Left ventricle myocardium inferior (tissue), 1 donor: ENCODE measurements at regions not wholly inside any gene's neighbourhood (a gene's known extent, or its start where the extent isn't known, plus 50 kb on each side); places are given as distances from the start of the nearest gene placed in this dataset.

Experiments used
- DNase-seq: peaks from one replicate; pipeline ENCODE4 v3.0.0-alpha.2; 2020
- H3K27ac ChIP-seq: fragments of 200-600 bp; replicated peaks from 2 replicates; pipeline ENCODE4 v1.8.0; 2021
- H3K27me3 ChIP-seq: fragments of 200-600 bp; 2 replicates; pipeline ENCODE4 v1.8.0; 2021; ENCODE audit warnings: low read depth
- H3K36me3 ChIP-seq: fragments of 200-600 bp; 2 replicates; pipeline ENCODE4 v1.8.0; 2021
- H3K4me1 ChIP-seq: fragments of 200-600 bp; 2 replicates; pipeline ENCODE4 v1.8.0; 2021
- H3K4me3 ChIP-seq: fragments of 200-600 bp; 2 replicates; pipeline ENCODE4 v1.8.0; 2021; ENCODE audit warnings: mild to moderate bottlenecking, moderate library complexity
- H3K9me3 ChIP-seq: fragments of 200-600 bp; replicated peaks from 2 replicates; pipeline ENCODE4 v1.8.0; 2021
- intact Hi-C: fragments of 100-400 bp; cut with micrococcal nuclease; formaldehyde crosslinking; loops from one replicate; pipeline ENCODE4 v1.11.0; 2022
- TF ChIP-seq, protein P1 (sequence below): fragments of 200-600 bp; IDR thresholded peaks from 2 replicates; pipeline ENCODE4 v1.8.0; 2021; ENCODE audit warnings: antibody characterized with exemption, mild to moderate bottlenecking, borderline replicate concordance
- donor health status: DM: no; HTN: yes; CAD: no; lungs with severe emphysema.

GRCh38 chr4:96316776-96317175 is 476.9 kb downstream of the PDHA2 start:
- DNase-seq: no peak
- Histone ChIP-seq H3K27ac (no peak overlapping the region), H3K36me3 (no peaks in the 10 kb centered on the region), H3K4me1 (no peaks in the 10 kb centered on the region), H3K4me3 (no peak overlapping the region), H3K27me3 (no peaks in the 10 kb centered on the region), H3K9me3 (no peaks in the 10 kb centered on the region)
- TF ChIP-seq, protein P1, sequence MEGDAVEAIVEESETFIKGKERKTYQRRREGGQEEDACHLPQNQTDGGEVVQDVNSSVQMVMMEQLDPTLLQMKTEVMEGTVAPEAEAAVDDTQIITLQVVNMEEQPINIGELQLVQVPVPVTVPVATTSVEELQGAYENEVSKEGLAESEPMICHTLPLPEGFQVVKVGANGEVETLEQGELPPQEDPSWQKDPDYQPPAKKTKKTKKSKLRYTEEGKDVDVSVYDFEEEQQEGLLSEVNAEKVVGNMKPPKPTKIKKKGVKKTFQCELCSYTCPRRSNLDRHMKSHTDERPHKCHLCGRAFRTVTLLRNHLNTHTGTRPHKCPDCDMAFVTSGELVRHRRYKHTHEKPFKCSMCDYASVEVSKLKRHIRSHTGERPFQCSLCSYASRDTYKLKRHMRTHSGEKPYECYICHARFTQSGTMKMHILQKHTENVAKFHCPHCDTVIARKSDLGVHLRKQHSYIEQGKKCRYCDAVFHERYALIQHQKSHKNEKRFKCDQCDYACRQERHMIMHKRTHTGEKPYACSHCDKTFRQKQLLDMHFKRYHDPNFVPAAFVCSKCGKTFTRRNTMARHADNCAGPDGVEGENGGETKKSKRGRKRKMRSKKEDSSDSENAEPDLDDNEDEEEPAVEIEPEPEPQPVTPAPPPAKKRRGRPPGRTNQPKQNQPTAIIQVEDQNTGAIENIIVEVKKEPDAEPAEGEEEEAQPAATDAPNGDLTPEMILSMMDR: no peak
- intact Hi-C loops: no loop called here

- H3K36me3 ChIP-seq: no peaks in the 10 kb centered on the region
- no peaks in the 10 kb centered on the region for H3K27me3 ChIP-seq
- DNase-seq: no peak
- H3K9me3 ChIP-seq: no peaks in the 10 kb centered on the region
- H3K4me1 ChIP-seq: no peaks in the 10 kb centered on the region
- no peak overlapping the region for H3K4me3 ChIP-seq
- TF ChIP-seq, protein P1: no peak
- intact Hi-C loops: no loop called here
- H3K27ac ChIP-seq: no peak overlapping the region
Observed at GRCh38 chr4:96317891-96318290, 478.0 kb downstream of the PDHA2 start.

DNA sequence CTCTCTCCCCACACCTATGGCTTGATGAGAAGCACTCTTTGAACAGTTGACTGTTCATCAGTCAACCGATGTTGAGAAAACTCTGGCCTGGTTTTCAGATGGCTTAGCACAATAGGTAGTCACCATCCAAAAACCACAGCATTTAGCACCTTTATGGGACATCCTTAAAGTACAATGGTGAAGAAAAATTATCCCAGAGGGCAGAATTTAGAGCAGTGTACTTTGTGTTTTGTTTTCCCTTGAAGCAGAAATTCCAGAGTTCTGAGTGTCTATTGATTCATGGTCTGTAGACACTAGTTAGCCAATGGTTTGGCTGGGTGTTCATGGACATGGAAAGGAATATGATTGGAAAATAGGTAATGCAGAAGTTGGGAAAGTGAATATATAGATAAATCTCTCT is 487.0 kb downstream of the PDHA2 start:
- intact Hi-C loops: no loop called here
- no peak overlapping the region for H3K4me3 ChIP-seq
- DNase-seq: no peak
- TF ChIP-seq, protein P1: no peak
- no peaks in the 10 kb centered on the region for H3K9me3 ChIP-seq
- H3K27ac ChIP-seq: no peak overlapping the region
- no peaks in the 10 kb centered on the region for H3K36me3 ChIP-seq
- H3K4me1 ChIP-seq: no peaks in the 10 kb centered on the region
- no peaks in the 10 kb centered on the region for H3K27me3 ChIP-seq

- H3K27me3 ChIP-seq: no peaks in the 10 kb centered on the region
Observed at GRCh38 chr4:96342196-96342595, 502.3 kb downstream of the PDHA2 start.

DNA sequence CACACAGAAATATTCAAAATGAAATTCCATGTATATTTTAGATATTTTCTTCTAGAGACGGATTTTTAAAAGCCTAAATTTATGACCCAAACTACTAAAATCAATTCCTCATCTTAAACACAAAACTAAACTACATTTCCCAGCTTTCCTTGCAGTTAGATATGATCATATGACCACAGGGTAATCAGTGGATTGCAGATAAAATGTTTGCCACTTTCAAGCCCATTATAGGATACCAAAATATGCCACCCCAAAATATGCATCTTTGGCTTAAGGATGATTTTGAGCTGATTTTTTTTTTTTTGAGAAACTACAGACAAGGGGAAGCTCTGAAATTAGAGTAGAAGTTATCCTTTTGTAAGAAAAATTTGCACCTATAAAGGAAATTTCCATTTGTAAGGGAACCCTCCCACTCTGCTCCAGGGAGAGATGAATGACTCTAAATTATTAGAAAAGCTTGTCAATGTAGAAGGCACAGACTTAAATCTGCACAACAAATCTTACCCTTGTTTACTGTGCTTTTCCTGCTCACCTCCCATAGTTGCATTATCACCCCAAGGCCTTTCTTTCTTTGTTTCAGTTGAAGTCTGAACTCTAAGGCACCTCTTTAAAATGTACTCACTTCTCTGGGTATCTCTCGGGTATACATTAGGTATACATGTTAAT is 503.0 kb downstream of the PDHA2 start:
- H3K4me3 ChIP-seq: no peak overlapping the region
- no peaks in the 10 kb centered on the region for H3K27me3 ChIP-seq
- H3K27ac ChIP-seq: no peak overlapping the region
- peaks cover 14% of the 10 kb centered on the region for H3K9me3 ChIP-seq
- intact Hi-C loops: no loop called here
- TF ChIP-seq, protein P1: no peak
- DNase-seq: no peak
- H3K4me1 ChIP-seq: no peaks in the 10 kb centered on the region
- no peaks in the 10 kb centered on the region for H3K36me3 ChIP-seq

More at GRCh38 chr4:96342196-96342595, 502.3 kb downstream of the PDHA2 start:
- TF ChIP-seq, protein P1: no peak
- Histone ChIP-seq H3K9me3 (peaks cover 14% of the 10 kb centered on the region), H3K36me3 (no peaks in the 10 kb centered on the region), H3K4me3 (no peak overlapping the region), H3K4me1 (no peaks in the 10 kb centered on the region), H3K27ac (no peak overlapping the region)
- intact Hi-C loops: no loop called here
- no peak for DNase-seq

- intact Hi-C loops: no loop called here
- no peak for DNase-seq
- Histone ChIP-seq H3K4me3 (no peak overlapping the region), H3K27me3 (no peaks in the 10 kb centered on the region), H3K4me1 (no peaks in the 10 kb centered on the region), H3K36me3 (no peaks in the 10 kb centered on the region), H3K27ac (no peak overlapping the region), H3K9me3 (peaks cover 9% of the 10 kb centered on the region)
- TF ChIP-seq, protein P1: no peak
Observed at GRCh38 chr4:96343836-96344235, 503.9 kb downstream of the PDHA2 start.
